SK-N-SH treated with all-trans-retinoic acid at 6 μM for 48 hours (cell line): ENCODE measurements at regions not wholly inside any gene's neighbourhood (a gene's known extent, or its start where the extent isn't known, plus 50 kb on each side); places are given as distances from the start of the nearest gene placed in this dataset.

Source experiments
- ARNTL ChIP-seq: fragments of 450-650 bp; formaldehyde crosslinking; IDR thresholded peaks from 2 replicates; pipeline ENCODE4 v1.5.0; 2020; ENCODE audit warnings: low read depth, mild to moderate bottlenecking, moderate library complexity, borderline replicate concordance
- ESRRG ChIP-seq: fragments of 250-450 bp; sonication (Bioruptor Pico); IDR thresholded peaks from 2 replicates; pipeline ENCODE4 v1.6.1; 2021; ENCODE audit warnings: mild to moderate bottlenecking
- OSR1 ChIP-seq: fragments of 250-450 bp; sonication (Bioruptor Pico); IDR thresholded peaks from 2 replicates; pipeline ENCODE4 v1.8.0; 2022; ENCODE audit warnings: moderate library complexity, mild to moderate bottlenecking, inconsistent platforms
- ZFP30 ChIP-seq: fragments of 450-650 bp; formaldehyde crosslinking; IDR thresholded peaks from 2 replicates; pipeline ENCODE4 v1.5.0; 2022; ENCODE audit warnings: mild to moderate bottlenecking, moderate library complexity
- ZNF565 ChIP-seq: fragments of 450-650 bp; formaldehyde crosslinking; conservative IDR thresholded peaks from 2 replicates; pipeline ENCODE4 v1.5.0; 2020; ENCODE audit warnings: low read depth, mild to moderate bottlenecking, moderate library complexity
- ZNF8 ChIP-seq: fragments of 450-650 bp; formaldehyde crosslinking; IDR thresholded peaks from 2 replicates; pipeline ENCODE4 v1.5.0; 2020; ENCODE audit warnings: mild to moderate bottlenecking, moderate library complexity
- TF ChIP-seq, protein P1 (sequence below): fragments of 250-450 bp; sonication (Bioruptor Pico); IDR thresholded peaks from 2 replicates; pipeline ENCODE4 v1.8.0; 2020; ENCODE audit warnings: mild to moderate bottlenecking, moderate library complexity, borderline replicate concordance

DNA sequence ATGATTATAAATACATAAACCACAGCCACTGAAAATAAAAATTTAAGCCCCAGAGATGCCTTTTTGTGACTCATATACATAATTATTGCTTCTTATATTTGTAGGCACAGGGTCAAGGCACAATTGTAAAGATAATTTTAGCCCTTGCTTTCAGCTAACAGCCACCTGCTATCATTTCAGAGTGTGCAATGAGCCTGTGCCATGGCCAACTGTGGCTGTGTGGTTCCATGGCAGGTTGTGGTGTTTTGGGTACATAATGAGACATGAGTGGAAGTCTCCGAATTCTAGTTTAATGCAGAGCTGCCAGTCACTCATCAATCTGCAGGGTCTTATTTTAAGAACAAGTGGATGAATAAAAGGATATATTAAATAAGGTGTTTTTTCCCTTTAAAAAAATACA lies 346.9 kb upstream of the SNX7 start:
- TF ChIP-seq ZFP30 (CRISPR knock-in tag) (no peak), ESRRG (CRISPR knock-in tag) (no peak), ZNF565 (CRISPR knock-in tag) (no peak), OSR1 (CRISPR knock-in tag) (no peak), ARNTL (CRISPR knock-in tag) (no peak), ZNF8 (CRISPR knock-in tag) (no peak)
- TF ChIP-seq, protein P1, sequence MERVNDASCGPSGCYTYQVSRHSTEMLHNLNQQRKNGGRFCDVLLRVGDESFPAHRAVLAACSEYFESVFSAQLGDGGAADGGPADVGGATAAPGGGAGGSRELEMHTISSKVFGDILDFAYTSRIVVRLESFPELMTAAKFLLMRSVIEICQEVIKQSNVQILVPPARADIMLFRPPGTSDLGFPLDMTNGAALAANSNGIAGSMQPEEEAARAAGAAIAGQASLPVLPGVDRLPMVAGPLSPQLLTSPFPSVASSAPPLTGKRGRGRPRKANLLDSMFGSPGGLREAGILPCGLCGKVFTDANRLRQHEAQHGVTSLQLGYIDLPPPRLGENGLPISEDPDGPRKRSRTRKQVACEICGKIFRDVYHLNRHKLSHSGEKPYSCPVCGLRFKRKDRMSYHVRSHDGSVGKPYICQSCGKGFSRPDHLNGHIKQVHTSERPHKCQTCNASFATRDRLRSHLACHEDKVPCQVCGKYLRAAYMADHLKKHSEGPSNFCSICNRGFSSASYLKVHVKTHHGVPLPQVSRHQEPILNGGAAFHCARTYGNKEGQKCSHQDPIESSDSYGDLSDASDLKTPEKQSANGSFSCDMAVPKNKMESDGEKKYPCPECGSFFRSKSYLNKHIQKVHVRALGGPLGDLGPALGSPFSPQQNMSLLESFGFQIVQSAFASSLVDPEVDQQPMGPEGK = no peak
